ENCODE measurements at regions not wholly inside any gene's neighbourhood (a gene's known extent, or its start where the extent isn't known, plus 50 kb on each side); places are given as distances from the start of the nearest gene placed in this dataset.
"Not testable (repeated sequence)": the region's sequence is repeated elsewhere in the genome, so short reads cannot be mapped to it uniquely, and the experiment has no call there.

- DNase-seq: no peak
Measured at GRCh38 chr5:25150819-25151218, 506.0 kb upstream of the CDH10 start.

GRCh38 chr5:25128606-25129005 is 483.8 kb upstream of the CDH10 start:
- no peak for DNase-seq

GRCh38 chr5:25119650-25120049 is 474.9 kb upstream of the CDH10 start:
- peak; percentile 5 for DNase-seq

GRCh38 chr5:25107853-25108252 is 463.1 kb upstream of the CDH10 start:
- no peak for DNase-seq

GRCh38 chr5:25099538-25099937 is 454.8 kb upstream of the CDH10 start:
- DNase-seq: no peak

GRCh38 chr5:25095261-25095660 is 450.5 kb upstream of the CDH10 start:
- no peak for DNase-seq

- no peak for DNase-seq
Measured at GRCh38 chr5:25094219-25094618, 449.4 kb upstream of the CDH10 start.

- no peak for DNase-seq
Measured at GRCh38 chr5:25091921-25092320, 447.1 kb upstream of the CDH10 start.

GRCh38 chr5:25090854-25091253 is 446.1 kb upstream of the CDH10 start:
- DNase-seq: no peak

- DNase-seq: no peak
Measured at GRCh38 chr5:25090275-25090674, 445.5 kb upstream of the CDH10 start.

- DNase-seq: not testable (repeated sequence)
Measured at GRCh38 chr5:25088689-25089088, 443.9 kb upstream of the CDH10 start.

- not testable (repeated sequence) for DNase-seq
Measured at GRCh38 chr5:25083261-25083660, 438.5 kb upstream of the CDH10 start.

- no peak for DNase-seq
Measured at GRCh38 chr5:25066239-25066638, 421.5 kb upstream of the CDH10 start.

GRCh38 chr5:25064306-25064705 is 419.5 kb upstream of the CDH10 start:
- DNase-seq: no peak

GRCh38 chr5:25060575-25060974 is 415.8 kb upstream of the CDH10 start:
- peak; percentile 82 for DNase-seq

GRCh38 chr5:25056836-25057235 is 412.1 kb upstream of the CDH10 start:
- DNase-seq: no peak

- no peak for DNase-seq
Measured at GRCh38 chr5:25033658-25034057, 388.9 kb upstream of the CDH10 start.

GRCh38 chr5:25029004-25029403 is 384.2 kb upstream of the CDH10 start:
- DNase-seq: no peak

- DNase-seq: no peak
Measured at GRCh38 chr5:25027526-25027925, 382.7 kb upstream of the CDH10 start.

- DNase-seq: no peak
Measured at GRCh38 chr5:25027061-25027460, 382.3 kb upstream of the CDH10 start.

GRCh38 chr5:25025831-25026230 is 381.1 kb upstream of the CDH10 start:
- DNase-seq: no peak

- no peak for DNase-seq
Measured at GRCh38 chr5:25020454-25020853, 375.7 kb upstream of the CDH10 start.

GRCh38 chr5:25009063-25009462 is 364.3 kb upstream of the CDH10 start:
- no peak for DNase-seq

GRCh38 chr5:25006734-25007133 is 362.0 kb upstream of the CDH10 start:
- DNase-seq: peak; percentile 30

GRCh38 chr5:25006237-25006636 is 361.5 kb upstream of the CDH10 start:
- peak; percentile 22 for DNase-seq

- no peak for DNase-seq
Measured at GRCh38 chr5:25005431-25005830, 360.7 kb upstream of the CDH10 start.

Data from NCI-H2227 treated with DMSO at 0.1 percent for 48 hours (cell line).